ENCODE measurements at regions not wholly inside any gene's neighbourhood (a gene's known extent, or its start where the extent isn't known, plus 50 kb on each side); places are given as distances from the start of the nearest gene placed in this dataset.
A peak's percentile ranks its signal among the peaks of the same experiment; 100 is the strongest.

- no peak overlapping the region for H3K56ac ChIP-seq (ENCODE audit: insufficient read length, low read depth, low read length)
- no peak overlapping the region for H3K9ac ChIP-seq (ENCODE audit: extremely low read depth, insufficient read length, low read length)
- Mint-ChIP-seq H3K9me3 (0 out of 5 replicates have a peak, but pooled peaks cover 0 to 2% of the 10 kb centered on the region in 2 experiments), H3K4me3 (no peak overlapping the region), H3K27me3 (ENCODE audit: low read depth) (peaks cover 37% of the 10 kb centered on the region), H3K4me1 (peaks cover 17 to 18% of the 10 kb centered on the region in 2 experiments), H3K36me3 (ENCODE audit: insufficient read depth in 1 of 3, low read depth in 3 of 3) (no peaks in the 10 kb centered on the region), H3K27ac (no peak overlapping the region)
- no peak overlapping the region for H2BK20ac ChIP-seq (ENCODE audit: low read depth, low read length, poor library complexity, severe bottlenecking)
- no peak overlapping the region for H2BK5ac ChIP-seq (ENCODE audit: insufficient read length, low read length)
- no peak overlapping the region for H2AK5ac ChIP-seq (ENCODE audit: insufficient read length, low read length)
- H3K79me2 ChIP-seq (ENCODE audit: insufficient read depth, low read length) = no peaks in the 10 kb centered on the region
- no peaks in the 10 kb centered on the region for H3K4me1 ChIP-seq (ENCODE audit: insufficient read depth, low read length)
- H3K4me2 ChIP-seq (ENCODE audit: insufficient read depth, insufficient read length, low read length) = no peak overlapping the region
- H2AFZ ChIP-seq (ENCODE audit: low read length) = no peak overlapping the region
- H3K23ac ChIP-seq (ENCODE audit: insufficient read length, low read depth, low read length) = no peak overlapping the region
- no peaks in the 10 kb centered on the region for H4K20me1 ChIP-seq (ENCODE audit: control insufficient read depth, insufficient read depth, insufficient read length)
- DNase-seq = no peak
- H2BK15ac ChIP-seq (ENCODE audit: low read depth, low read length) = no peak overlapping the region
- H3K27me3 ChIP-seq (ENCODE audit: insufficient read depth, low read length) = no peaks in the 10 kb centered on the region
- no peak overlapping the region for H4K8ac ChIP-seq (replicated peaks; ENCODE audit: insufficient read length, low read depth, low read length)
- no peak overlapping the region for H2BK12ac ChIP-seq (ENCODE audit: insufficient read length, low read depth, low read length)
- H3K4ac ChIP-seq (ENCODE audit: low read depth, low read length) = no peak overlapping the region
- no peak overlapping the region for H2BK120ac ChIP-seq (ENCODE audit: low read depth, low read length, poor library complexity, severe bottlenecking)
- no CpG with 5 or more reads among the region's 5 CpGs for WGBS (ENCODE audit: extremely low coverage, insufficient read length, low lambda C conversion rate)
- TF ChIP-seq CTCF (conservative IDR thresholded peaks at IDR 0.05) = no peak
- no peak overlapping the region for H3K27ac ChIP-seq (ENCODE audit: insufficient read length, low read depth, low read length)
- H4K91ac ChIP-seq (ENCODE audit: insufficient read length, low read depth, low read length) = no peak overlapping the region
- H3K23me2 ChIP-seq (ENCODE audit: insufficient read length, low read depth, low read length, poor library complexity, severe bottlenecking) = peaks cover 3% of the 10 kb centered on the region
- no peak overlapping the region for H3K14ac ChIP-seq (ENCODE audit: insufficient read depth, low read length)
- H3K9me3 ChIP-seq (ENCODE audit: control insufficient read depth, low read depth, low read length) = no peaks in the 10 kb centered on the region
- no peak overlapping the region for H3T11ph ChIP-seq (ENCODE audit: low read length)
- H3K79me1 ChIP-seq (ENCODE audit: insufficient read depth, low read depth, low read length, poor library complexity, severe bottlenecking) = no peaks in the 10 kb centered on the region
- peak overlapping the region; percentile 79 for H3K18ac ChIP-seq (ENCODE audit: insufficient read length, low read depth, low read length)
- H4K5ac ChIP-seq (ENCODE audit: insufficient read length, low read depth, low read length) = no peak overlapping the region
Observed at GRCh38 chr20:59514554-59514953, 89.8 kb upstream of the PHACTR3 start.

Measured in H9 (cell line).